GM18861 (cell line): ENCODE measurements at regions not wholly inside any gene's neighbourhood (a gene's known extent, or its start where the extent isn't known, plus 50 kb on each side); places are given as distances from the start of the nearest gene placed in this dataset.
"Not testable (repeated sequence)": the region's sequence is repeated elsewhere in the genome, so short reads cannot be mapped to it uniquely, and the experiment has no call there.

Experiments
- ATAC-seq: cut with Tn5 transposase; IDR thresholded peaks from one replicate; pipeline ENCODE4 v1.9.1; 2021; ENCODE audit not compliant: unreplicated experiment

GRCh38 chr5:124894541-124894940 lies 148.1 kb upstream of the ZNF608 start:
- no peak for ATAC-seq

GRCh38 chr5:124895236-124895635 lies 148.8 kb upstream of the ZNF608 start:
- ATAC-seq = no peak

GRCh38 chr5:124901081-124901480 lies 154.6 kb upstream of the ZNF608 start:
- ATAC-seq = no peak

DNA sequence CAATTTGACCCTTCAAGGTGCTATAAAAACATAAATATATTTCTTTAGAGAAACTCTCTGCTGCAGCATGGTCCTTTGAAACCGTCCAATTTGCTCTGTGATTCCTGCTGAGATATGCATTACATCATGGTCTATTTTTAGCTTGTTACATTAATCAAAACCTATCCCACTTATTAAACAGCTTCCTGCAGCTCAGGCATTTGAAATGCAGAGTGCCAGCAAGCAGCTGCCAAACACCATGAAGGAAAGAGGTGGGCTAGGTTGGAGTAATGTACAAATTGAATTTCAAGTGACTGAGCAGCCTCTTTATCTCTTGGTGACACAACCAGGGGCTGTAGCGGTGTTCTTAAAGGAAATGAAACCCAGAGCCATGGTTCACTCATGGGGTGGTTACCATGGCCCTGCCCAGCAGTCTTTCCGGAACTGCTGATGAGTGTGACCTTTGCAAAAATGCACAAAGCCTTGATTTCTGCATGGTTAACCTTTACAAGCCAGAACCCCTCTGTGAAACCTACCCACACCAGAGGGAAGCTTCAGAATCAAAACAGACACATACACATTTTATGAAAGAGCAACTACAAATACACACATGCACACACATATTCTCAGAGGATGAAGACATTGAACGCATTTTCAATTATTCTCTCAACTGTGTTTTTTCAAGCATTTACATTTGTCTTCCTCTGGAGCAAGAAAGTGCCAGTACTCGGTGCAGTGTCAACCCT lies 155.8 kb upstream of the ZNF608 start:
- ATAC-seq = peak; percentile 99

GRCh38 chr5:124905256-124906130 lies 159.1 kb upstream of the ZNF608 start:
- ATAC-seq = no peak

DNA sequence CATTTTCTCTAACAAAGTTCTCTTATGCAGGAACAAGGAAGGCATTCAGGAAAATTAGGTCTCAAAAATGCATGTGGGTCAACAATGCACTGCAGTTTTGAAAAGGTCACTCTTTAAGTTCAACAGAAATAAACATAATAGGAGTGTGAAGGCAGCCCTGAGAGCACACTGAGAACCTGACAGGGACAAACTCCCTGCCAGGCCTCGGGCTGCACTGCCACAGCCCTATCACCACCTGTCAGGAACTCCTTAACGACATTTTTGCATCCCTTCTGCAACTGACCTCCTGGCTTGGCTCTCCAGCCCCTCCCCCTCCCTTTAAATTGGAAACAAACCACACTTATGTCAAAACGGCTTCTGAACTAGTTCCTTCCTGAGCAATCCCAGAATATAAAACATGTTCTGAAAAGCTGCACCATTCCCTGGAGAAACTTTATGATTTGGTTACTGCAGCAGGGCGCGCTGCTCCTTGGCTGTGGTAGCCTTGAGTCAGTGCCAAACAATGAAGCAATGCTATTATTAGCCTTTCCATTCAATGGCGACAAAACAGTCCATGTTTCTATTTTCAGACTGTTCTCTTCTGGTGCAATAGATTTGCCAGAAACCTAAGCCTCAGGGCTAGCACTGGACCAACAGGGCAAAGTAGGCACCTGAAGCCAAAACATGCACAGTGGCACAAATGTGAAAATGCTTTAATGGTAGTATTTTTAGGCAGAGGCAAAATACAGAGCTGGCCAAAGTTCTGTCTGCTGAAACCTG lies 160.1 kb upstream of the ZNF608 start:
- ATAC-seq = no peak

- no peak for ATAC-seq
Observed at GRCh38 chr5:124907098-124907644, 160.7 kb upstream of the ZNF608 start.

DNA sequence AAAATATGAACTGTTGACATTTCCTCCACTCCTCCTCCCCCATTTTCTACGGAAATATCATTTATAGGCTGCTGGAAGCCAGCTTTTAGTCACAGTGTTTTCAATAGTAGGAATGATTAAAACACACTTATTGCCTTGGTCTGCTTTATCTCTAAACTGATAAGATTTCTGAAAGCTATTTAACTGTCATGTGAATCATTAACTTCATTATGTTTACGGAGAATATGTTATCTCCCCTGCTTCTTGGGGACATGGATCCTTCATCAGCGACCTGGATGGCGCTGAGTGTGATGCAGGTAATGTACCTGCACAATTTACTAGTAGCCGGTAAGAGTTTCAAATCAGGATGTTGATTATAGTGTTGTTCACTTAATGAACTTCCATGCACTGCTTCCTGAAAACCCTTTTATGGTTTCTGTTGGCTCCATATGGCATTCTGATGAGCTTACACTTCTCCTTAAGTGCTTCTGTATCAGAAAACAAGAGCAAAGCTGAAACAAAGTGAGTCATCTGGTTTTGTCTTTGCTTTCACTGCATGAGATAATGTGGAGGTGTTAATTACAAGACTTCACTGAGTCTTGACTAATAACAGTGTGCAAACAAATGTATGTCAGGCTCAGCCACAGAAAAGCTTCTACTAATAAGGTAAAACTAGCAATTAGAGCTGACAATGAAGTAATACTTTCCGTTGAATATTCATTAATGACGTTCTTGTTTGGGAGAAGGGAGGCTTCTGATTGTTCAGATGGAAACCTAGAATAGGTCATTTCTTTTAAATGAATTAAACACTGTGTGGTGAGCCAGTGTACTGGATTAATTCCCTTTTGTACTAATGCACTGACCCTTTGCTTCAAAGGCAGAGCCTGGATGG lies 162.4 kb upstream of the ZNF608 start:
- ATAC-seq = peak; percentile 79

DNA sequence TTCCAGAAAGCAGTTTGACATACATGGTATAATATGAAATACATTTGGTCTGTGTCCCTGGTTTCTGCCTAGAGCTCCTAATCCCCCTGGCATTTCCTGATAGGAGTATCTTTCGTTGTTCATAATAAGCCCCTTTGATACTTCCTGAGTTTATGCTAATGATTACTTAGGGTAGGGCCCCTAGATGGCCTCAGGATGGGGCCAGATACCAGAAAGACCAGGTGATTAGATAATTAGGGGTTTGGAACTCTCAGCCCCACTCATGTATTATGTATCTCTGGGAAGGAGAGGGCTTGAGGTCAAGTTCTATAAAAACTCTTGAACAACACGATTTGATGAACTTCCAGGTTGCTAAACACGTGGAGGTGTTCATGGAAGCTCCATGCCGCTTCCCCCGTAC lies 163.3 kb upstream of the ZNF608 start:
- ATAC-seq = no peak

DNA sequence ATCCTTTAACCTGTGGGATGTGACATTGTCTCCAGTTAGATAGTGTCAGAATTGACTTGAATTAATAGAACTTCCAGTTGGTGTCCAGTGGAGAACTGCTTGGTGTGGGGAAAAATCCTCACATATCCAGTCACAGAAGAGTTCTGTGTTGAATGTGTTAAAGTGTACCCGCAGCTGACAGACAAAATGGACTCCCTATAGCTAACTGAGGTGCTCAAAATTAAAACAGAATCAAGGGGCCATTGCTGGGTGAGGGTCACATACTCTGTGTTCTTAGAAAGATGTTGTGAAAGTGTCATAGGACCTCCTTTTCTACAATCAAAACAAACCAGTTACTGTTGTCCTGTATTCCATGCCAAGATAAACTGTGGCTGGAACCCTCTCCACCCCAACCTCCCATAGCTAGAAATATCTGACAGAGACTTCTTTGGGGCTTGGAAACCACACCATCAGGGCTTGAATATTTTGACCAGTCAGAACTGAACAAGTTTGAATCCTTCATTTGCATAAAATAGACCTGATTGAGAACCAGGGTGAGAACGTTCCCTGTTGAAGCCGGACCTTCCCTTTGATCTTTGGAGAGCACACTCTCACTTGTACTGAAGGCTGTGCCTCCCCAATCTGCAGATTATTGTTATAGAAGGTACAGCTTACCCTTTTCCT lies 164.0 kb upstream of the ZNF608 start:
- ATAC-seq = peak; percentile 47

DNA sequence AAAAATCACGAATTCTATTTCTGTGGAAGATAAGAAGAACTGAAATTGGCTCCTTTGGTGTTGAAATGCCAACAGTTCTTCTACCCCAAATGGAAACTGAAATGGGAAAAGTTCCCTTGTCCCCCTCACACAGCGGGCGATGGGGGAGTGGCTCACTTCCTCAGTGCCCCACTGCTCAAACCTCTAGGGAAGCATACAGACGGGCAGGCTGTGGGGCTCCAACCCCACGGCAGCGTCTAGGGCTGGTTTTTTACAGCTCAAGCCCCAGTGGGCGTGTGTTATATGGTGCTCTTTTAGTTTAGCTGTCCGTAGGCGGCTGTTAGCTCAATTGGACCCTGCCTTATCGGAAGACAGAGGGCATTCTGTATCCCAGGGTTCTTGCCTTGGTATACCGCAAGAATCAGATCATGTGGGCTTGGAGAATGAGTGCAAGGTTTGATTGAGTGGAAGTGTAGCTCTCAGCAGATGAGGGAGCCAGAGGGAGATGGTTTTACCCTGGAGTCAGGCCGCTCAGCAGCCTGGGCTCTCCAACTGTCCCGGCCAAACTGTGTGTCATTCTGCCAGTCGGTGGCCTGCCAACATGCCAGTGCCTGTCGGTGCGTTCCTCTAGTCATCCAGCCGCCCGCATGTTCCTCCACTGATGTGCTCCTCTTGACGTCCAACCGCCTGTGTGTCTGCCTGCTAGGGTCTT lies 166.3 kb upstream of the ZNF608 start:
- ATAC-seq = no peak

DNA sequence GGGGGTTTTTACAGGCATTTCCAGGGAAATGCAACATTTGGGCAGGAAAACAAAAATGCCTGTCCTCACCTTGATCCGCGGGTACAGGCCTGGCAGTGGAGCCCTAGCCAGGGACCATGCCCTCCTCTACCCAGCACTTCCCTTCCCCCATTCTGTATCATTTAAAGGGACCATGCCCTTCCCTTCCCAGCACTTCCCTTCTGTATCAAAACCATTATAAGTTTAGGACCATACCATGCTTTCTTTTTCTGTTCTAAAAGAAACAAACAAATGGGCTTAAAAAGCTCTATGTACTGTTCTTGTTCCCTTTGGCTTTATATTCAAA lies 166.9 kb upstream of the ZNF608 start:
- ATAC-seq = no peak

- not testable (repeated sequence) for ATAC-seq
Observed at GRCh38 chr5:124916313-124916712, 169.9 kb upstream of the ZNF608 start.

DNA sequence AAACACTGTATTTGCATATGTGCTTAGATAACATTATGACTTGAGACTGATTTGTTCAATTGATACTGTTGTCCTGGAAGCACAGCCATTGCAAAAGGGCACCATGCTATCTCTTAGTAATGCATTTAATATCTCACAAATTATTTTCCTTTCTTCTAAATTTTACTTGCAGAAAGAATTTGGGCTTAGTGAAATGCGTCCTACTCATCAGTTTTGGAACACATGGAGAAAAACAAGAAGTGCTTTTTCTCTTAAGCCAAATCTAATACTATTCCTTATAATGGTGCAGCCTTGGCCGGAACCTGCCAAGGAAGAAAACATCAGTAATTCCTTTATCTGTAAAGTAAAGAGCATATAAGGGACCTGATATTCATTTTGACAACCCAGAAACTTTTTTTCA lies 172.2 kb upstream of the ZNF608 start:
- ATAC-seq = no peak

GRCh38 chr5:124919076-124919475 lies 172.6 kb upstream of the ZNF608 start:
- no peak for ATAC-seq

GRCh38 chr5:124919747-124920525 lies 173.5 kb upstream of the ZNF608 start:
- ATAC-seq = no peak

GRCh38 chr5:124920909-124921666 lies 174.6 kb upstream of the ZNF608 start:
- peak; percentile 91 for ATAC-seq

- ATAC-seq = peak; percentile 13
Observed at GRCh38 chr5:124921694-124922093, 175.3 kb upstream of the ZNF608 start.
